ENCODE measurements at regions not wholly inside any gene's neighbourhood (a gene's known extent, or its start where the extent isn't known, plus 50 kb on each side); places are given as distances from the start of the nearest gene placed in this dataset.

DNA sequence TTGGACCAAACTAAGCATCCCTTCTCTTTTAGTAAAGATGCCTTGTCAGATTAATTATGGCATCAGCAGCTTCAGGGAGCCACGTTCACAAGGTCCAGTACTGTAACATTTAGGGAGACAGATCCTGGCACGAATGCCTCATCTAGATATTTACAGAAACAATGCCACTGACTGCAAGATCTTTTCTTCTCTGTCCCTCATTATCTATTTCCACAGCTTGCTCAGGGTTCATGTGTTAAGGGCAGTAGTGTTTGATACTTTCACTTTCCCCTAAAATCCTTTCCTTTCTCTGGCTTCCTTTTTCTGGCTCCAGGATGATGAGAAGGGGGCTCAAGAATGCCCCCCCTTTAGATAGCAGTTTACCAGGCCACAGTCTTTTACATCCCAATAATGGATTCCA is 393.9 kb downstream of the BCL11A start:
- TF ChIP-seq, protein P1, sequence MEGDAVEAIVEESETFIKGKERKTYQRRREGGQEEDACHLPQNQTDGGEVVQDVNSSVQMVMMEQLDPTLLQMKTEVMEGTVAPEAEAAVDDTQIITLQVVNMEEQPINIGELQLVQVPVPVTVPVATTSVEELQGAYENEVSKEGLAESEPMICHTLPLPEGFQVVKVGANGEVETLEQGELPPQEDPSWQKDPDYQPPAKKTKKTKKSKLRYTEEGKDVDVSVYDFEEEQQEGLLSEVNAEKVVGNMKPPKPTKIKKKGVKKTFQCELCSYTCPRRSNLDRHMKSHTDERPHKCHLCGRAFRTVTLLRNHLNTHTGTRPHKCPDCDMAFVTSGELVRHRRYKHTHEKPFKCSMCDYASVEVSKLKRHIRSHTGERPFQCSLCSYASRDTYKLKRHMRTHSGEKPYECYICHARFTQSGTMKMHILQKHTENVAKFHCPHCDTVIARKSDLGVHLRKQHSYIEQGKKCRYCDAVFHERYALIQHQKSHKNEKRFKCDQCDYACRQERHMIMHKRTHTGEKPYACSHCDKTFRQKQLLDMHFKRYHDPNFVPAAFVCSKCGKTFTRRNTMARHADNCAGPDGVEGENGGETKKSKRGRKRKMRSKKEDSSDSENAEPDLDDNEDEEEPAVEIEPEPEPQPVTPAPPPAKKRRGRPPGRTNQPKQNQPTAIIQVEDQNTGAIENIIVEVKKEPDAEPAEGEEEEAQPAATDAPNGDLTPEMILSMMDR (IDR thresholded peaks at IDR 0.05), result no peak
- TF ChIP-seq POLR2AphosphoS5 (IDR thresholded peaks at IDR 0.05) (no peak), POLR2A (IDR thresholded peaks at IDR 0.05) (no peak)
